ENCODE measurements at regions not wholly inside any gene's neighbourhood (a gene's known extent, or its start where the extent isn't known, plus 50 kb on each side); places are given as distances from the start of the nearest gene placed in this dataset.

DNA sequence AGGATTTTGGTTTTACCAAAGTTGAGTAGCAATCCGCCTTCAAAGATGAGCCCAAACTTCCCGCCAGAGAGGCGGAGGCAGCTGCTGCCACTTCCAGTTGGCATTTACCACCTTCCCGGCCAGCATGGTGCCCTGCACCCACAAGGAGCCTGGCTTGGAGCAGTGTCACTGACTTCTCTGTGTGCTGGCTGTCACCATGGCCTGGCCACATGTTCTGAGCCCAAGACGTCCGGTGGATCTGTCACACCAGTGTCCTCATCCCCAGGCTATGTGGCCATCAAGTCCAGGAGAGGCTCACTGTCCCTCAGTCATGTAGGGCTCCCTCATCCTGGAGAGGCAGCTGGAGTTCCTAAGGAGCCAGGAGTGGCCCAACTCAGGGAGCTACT, 100.6 kb downstream of the ACKR3 start:
- Mint-ChIP-seq H3K4me3 (no peak overlapping the region), H3K27me3 (ENCODE audit: insufficient read depth) (peaks cover 13% of the 10 kb centered on the region), H3K9me3 (peaks cover 50% of the 10 kb centered on the region), H3K27ac (no peak overlapping the region), H3K4me1 (ENCODE audit: low read depth) (peaks cover 5% of the 10 kb centered on the region; the same call in 1 of the 2 replicates), H3K36me3 (ENCODE audit: low read depth) (peaks cover 7% of the 10 kb centered on the region)
- no peak for DNase-seq
- TF ChIP-seq, protein P1, sequence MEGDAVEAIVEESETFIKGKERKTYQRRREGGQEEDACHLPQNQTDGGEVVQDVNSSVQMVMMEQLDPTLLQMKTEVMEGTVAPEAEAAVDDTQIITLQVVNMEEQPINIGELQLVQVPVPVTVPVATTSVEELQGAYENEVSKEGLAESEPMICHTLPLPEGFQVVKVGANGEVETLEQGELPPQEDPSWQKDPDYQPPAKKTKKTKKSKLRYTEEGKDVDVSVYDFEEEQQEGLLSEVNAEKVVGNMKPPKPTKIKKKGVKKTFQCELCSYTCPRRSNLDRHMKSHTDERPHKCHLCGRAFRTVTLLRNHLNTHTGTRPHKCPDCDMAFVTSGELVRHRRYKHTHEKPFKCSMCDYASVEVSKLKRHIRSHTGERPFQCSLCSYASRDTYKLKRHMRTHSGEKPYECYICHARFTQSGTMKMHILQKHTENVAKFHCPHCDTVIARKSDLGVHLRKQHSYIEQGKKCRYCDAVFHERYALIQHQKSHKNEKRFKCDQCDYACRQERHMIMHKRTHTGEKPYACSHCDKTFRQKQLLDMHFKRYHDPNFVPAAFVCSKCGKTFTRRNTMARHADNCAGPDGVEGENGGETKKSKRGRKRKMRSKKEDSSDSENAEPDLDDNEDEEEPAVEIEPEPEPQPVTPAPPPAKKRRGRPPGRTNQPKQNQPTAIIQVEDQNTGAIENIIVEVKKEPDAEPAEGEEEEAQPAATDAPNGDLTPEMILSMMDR (IDR thresholded peaks at IDR 0.05), result no peak

DNA sequence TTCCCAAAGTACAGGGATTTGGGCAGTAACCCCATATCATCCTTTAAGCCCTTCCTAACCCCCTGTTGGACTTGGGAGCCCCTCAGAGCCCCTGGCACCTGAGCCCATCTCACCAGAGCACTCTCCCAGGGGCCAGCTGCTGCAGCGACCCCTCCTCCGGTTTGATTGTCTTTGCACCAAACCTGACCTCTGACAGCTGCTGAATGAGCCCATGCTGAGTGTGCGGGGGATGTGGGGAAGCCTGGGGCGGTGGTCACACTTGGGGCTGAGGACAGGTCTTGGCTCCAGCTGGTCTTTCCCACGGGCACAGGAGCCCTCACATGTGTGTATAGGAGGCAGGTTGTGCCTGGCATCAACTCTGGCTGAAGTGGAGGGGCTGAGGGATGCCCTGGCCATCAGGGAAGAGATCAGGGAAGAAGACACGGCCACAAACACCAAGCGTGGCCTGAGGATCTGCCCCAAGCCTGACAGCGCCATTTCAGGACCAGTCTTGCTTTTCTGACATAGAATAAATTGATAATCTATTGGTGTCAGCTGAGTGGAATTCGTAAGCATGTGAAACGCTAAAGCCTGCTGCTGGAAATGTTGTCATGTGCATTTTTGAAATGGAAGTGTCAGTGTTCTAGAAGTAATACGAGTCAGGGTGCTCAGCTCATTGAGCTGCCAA, 102.4 kb downstream of the ACKR3 start:
- no peak for DNase-seq
- peaks cover 9% of the 10 kb centered on the region; the same call in 1 of the 2 replicates for H3K4me1 Mint-ChIP-seq (ENCODE audit: low read depth)
- peaks cover 22% of the 10 kb centered on the region for H3K27me3 Mint-ChIP-seq (ENCODE audit: insufficient read depth)
- H3K9me3 Mint-ChIP-seq, result peaks cover 35% of the 10 kb centered on the region
- no peak overlapping the region for H3K27ac Mint-ChIP-seq
- H3K4me3 Mint-ChIP-seq, result no peak overlapping the region
- peaks cover 5% of the 10 kb centered on the region for H3K36me3 Mint-ChIP-seq (ENCODE audit: low read depth)
- TF ChIP-seq, protein P1 (IDR thresholded peaks at IDR 0.05), result no peak

- H3K4me3 Mint-ChIP-seq, result no peak overlapping the region
- peaks cover 9% of the 10 kb centered on the region; the same call in 1 of the 2 replicates for H3K4me1 Mint-ChIP-seq (ENCODE audit: low read depth)
- H3K27ac Mint-ChIP-seq, result no peak overlapping the region
- TF ChIP-seq, protein P1 (IDR thresholded peaks at IDR 0.05), result no peak
- peaks cover 5% of the 10 kb centered on the region for H3K36me3 Mint-ChIP-seq (ENCODE audit: low read depth)
- DNase-seq, result no peak
- peaks cover 24% of the 10 kb centered on the region for H3K27me3 Mint-ChIP-seq (ENCODE audit: insufficient read depth)
- peaks cover 31% of the 10 kb centered on the region for H3K9me3 Mint-ChIP-seq
Observed at GRCh38 chr2:236672606-236673005, 103.0 kb downstream of the ACKR3 start.

DNA sequence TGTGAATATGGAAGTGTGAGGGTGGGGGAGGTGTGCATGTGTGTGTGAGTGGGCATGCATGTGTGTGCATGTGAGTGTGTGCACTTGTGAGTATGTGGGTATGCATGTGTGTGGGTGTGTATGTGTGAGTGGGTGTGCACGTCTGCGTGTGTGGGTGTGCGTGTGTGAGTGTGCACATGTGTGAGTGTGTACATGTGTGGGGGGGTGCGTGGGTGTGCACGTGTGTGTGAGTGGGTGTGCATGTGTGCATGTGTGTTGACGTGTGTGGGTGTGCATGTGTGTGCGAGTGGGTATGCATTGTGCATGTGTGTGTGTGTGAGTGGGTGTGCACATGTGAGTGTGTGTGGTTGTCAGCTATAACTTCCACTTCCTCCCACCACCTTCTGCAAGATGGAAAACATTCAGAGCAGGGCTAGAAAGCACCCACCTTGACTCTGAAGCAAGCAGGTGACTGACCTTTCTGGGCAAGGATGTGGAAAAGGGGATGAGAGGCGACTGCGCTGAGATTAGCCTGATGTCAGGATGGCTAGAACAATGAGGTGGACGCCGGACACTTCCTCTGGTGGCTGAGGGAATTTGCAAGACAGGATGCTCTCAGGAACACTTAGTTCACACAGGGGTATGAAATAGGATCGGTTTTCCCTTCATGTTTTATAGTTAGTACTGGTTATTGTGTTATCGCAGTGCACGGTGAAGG, 103.6 kb downstream of the ACKR3 start:
- peaks cover 27% of the 10 kb centered on the region for H3K9me3 Mint-ChIP-seq
- peaks cover 24% of the 10 kb centered on the region for H3K27me3 Mint-ChIP-seq (ENCODE audit: insufficient read depth)
- no peak overlapping the region for H3K27ac Mint-ChIP-seq
- H3K36me3 Mint-ChIP-seq (ENCODE audit: low read depth), result peaks cover 5% of the 10 kb centered on the region
- no peak for DNase-seq
- peaks cover 9% of the 10 kb centered on the region; the same call in 1 of the 2 replicates for H3K4me1 Mint-ChIP-seq (ENCODE audit: low read depth)
- TF ChIP-seq, protein P1 (IDR thresholded peaks at IDR 0.05), result no peak
- no peak overlapping the region for H3K4me3 Mint-ChIP-seq

DNA sequence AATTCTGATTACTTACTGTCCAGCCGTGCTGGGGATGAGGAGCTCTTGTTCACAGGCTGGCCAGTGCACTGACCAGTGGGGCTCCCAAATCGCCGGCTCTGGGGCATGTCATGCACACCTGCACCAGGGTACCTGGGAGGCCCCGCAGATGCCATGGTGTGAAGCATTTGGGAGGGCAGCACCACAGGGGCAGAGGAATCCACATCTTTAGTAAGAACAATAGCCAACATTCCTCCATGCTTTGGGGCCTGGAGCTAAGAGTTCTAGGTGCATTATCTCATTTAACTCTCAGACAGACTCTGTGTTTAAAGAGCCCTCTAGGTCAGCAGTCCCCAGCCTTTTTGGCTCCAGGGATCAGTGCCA, 104.2 kb downstream of the ACKR3 start:
- DNase-seq, result no peak
- Mint-ChIP-seq H3K36me3 (ENCODE audit: low read depth) (peaks cover 5% of the 10 kb centered on the region), H3K4me1 (ENCODE audit: low read depth) (peaks cover 9% of the 10 kb centered on the region; the same call in 1 of the 2 replicates), H3K9me3 (peaks cover 27% of the 10 kb centered on the region), H3K27ac (no peak overlapping the region), H3K27me3 (ENCODE audit: insufficient read depth) (peaks cover 24% of the 10 kb centered on the region), H3K4me3 (no peak overlapping the region)
- TF ChIP-seq, protein P1 (IDR thresholded peaks at IDR 0.05), result no peak

Measured in HFFc6 (cell line).